ENCODE measurements at regions not wholly inside any gene's neighbourhood (a gene's known extent, or its start where the extent isn't known, plus 50 kb on each side); places are given as distances from the start of the nearest gene placed in this dataset.

DNA sequence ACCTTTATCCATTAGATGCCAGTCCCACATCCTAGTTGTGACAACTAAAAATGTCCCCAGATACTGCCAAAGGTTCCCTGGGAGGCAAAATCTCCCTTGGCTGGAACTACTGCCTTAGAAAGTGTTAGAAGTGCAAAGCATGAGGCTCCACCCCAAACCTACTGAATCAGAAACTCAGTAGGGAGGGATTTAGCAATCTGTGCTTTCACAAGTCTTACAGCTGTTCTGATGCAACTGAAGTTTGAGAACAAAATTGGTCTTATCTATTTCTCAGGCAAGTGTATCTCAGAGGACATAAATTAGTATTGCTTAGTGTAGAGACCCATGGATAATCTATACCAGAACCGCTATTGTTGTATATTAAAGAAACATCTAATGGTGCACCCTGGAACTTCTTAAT, 70.2 kb downstream of the CLDN1 start:
- no peak for DNase-seq (ENCODE audit: low read depth in 2 of 2)

DNA sequence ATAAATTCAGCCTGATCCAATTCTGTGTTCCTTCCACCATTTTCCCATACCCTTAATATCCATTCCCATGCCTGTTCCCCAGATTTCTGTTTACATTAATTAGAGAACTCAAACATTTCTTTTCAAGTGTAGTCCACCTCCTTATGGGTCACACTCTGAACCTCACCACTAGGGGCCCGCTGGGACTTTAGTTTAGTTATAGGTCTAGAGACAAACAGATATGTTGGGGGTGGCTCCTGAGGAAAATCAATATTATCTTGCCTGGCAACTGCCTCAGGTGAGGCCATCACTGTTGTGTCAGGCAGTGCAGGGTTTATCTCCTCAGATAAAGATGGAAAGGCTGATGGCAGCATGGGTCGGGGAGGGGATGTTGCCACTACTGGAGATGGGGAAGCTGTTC, 72.8 kb downstream of the CLDN1 start:
- no peak for DNase-seq (ENCODE audit: low read depth in 2 of 2)

- DNase-seq (ENCODE audit: low read depth in 2 of 2) = no peak
Observed at GRCh38 chr3:190242147-190242546, 80.1 kb downstream of the CLDN1 start.

- no peak for DNase-seq (ENCODE audit: low read depth in 2 of 2)
Observed at GRCh38 chr3:190239325-190239724, 82.9 kb downstream of the CLDN1 start.

DNA sequence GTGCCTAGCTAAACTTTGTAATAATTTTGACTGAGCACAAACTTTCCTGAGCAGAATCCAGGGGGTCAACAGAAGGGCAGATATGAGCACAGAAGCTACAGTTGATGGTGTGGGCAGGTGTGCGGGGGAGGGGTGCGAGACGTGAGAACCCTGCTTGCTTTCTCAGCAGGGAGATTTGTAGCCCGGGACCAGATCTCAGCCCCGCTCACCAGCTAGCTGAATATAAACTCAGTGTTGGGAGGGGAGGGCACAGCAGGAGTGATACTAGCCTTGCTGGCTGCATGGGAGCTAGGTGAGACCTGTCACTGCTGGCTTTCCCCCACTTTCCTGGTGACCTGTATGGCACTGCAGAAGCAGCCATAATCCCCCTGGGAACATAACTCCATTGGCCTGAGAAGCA, 83.4 kb downstream of the CLDN1 start:
- no peak for DNase-seq (ENCODE audit: low read depth in 2 of 2)

- no peak for DNase-seq (ENCODE audit: low read depth in 2 of 2)
Observed at GRCh38 chr3:190234621-190235020, 87.6 kb downstream of the CLDN1 start.

GRCh38 chr3:190229632-190230424, 92.4 kb downstream of the CLDN1 start:
- no peak for DNase-seq (ENCODE audit: low read depth in 2 of 2)

DNA sequence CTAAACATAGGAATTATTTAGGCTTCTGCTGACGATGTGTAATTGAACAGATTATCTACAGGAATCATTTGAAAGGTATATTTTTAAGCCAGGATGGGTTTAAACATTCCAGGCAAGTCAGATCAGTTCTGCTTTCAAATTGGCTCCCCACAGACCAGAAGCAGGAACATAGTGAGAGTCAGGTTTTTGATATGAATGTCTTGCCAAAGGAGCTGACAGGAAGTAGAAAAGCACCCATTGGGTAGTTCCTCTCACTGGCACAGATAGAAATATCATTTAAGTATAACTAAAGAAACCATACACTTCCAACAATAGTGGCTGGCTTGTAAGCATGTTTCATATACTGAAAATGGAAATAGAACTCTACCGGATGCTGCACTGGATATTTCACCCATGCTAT, 95.2 kb downstream of the CLDN1 start:
- DNase-seq (ENCODE audit: low read depth in 2 of 2) = no peak

DNA sequence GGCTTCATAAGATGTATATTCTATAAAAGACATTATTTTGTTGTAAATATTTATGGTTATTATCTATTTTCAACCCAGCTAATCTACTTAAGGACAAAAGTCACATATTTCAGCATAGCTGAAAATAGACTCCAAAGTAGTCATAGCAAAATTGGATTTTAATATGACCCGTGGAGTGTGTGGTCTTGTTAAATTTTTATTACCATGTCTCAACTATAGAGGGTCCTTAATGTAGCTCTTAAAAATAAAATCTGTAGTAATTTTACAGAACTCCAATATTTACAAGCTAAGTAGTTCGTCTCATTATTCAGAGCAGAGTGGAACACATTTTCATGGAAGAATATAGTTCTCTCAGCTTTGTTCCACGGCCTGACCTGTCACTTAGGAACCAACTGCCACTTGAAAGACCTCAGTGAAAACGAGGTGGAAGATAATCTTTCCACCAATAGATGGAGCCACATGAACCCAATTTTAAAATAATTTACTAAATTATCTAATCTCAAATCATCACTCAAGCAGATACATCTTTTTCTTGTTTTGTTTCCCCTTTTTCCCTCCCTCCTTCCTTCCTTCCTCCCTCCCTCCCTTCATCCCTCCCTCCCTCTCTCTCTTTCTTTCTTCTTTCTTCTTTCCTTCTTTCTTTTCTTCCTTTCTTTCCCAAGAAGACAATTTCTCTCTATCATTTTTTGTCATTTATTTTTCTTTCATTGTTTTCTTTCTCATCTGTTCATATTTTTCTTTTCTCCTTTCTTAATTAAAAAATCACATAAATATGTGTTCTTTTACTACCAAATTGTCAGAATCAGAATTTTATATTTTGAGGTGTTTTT, 97.2 kb downstream of the CLDN1 start:
- DNase-seq (ENCODE audit: low read depth in 2 of 2) = no peak

DNA sequence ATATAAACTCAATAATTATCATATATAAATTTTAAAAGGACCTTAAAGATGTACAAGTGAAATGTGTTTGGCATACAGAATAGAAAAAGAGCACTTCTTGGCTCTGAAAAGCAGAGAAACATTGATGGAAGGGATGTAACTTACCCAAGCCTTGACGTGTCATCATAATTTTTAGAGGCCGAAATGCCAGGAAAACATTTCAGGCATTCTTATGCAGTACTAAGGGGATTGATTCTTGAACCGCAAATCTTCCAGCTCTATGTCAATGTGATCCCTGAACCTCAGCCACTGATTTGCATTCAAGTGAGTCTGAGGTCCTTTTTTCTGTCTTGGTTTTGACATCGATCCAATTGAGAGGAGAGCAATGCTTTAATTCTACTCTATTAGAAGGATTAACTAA, 97.8 kb downstream of the CLDN1 start:
- DNase-seq (ENCODE audit: low read depth in 2 of 2) = no peak

- DNase-seq (ENCODE audit: low read depth in 2 of 2) = no peak
Observed at GRCh38 chr3:190222916-190223315, 99.3 kb downstream of the CLDN1 start.

- no peak for DNase-seq (ENCODE audit: low read depth in 2 of 2)
Observed at GRCh38 chr3:190222360-190222759, 99.9 kb downstream of the CLDN1 start.

- no peak for DNase-seq (ENCODE audit: low read depth in 2 of 2)
Observed at GRCh38 chr3:190220362-190220761, 99.7 kb upstream of the P3H2 start.

DNA sequence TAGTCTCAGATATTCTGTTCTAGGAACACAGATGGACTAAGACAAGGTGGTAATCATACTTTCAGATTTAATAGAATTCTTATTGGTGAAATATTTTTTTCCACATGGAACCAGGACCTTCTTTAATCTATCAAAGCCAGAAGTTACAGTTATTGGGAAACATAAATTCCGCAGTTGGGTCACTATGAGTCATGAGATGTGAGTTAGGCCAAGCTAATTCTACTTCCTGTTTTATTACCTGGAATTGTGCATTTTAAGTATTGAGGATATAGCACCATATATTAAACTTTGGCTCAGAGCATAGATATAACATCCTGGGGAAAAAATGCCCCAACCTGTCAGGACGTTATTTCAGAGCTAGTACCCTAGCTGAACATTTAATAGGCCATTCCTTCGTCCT, 96.4 kb upstream of the P3H2 start:
- DNase-seq (ENCODE audit: low read depth in 2 of 2) = no peak

- DNase-seq (ENCODE audit: low read depth in 2 of 2) = no peak
Observed at GRCh38 chr3:190213727-190214126, 93.0 kb upstream of the P3H2 start.

GRCh38 chr3:190210608-190211007, 89.9 kb upstream of the P3H2 start:
- no peak for DNase-seq (ENCODE audit: low read depth in 2 of 2)

GRCh38 chr3:190209533-190209932, 88.8 kb upstream of the P3H2 start:
- DNase-seq (ENCODE audit: low read depth in 2 of 2) = no peak

DNA sequence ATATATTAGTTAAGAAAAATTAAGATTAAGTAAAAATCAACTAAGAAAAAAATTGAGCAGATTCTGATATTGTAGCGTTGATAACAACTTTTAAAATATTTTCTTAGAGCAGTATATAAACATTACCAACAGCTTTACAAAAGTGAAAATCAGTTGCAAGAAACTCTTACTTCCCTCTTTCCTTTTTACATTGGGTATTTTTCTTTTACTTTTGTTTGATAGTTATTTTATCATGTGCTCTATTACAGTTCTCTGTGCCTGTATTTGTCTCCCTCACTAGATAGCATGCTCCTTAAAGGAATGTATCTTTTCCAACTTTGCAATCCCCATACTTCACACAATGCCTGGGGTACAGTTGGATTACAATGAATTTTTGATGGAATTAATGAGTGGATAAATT, 87.5 kb upstream of the P3H2 start:
- DNase-seq (ENCODE audit: low read depth in 2 of 2) = no peak

- DNase-seq (ENCODE audit: low read depth in 2 of 2) = no peak
Observed at GRCh38 chr3:190205739-190206138, 85.0 kb upstream of the P3H2 start.

- DNase-seq (ENCODE audit: low read depth in 2 of 2) = no peak
Observed at GRCh38 chr3:190204200-190204599, 83.5 kb upstream of the P3H2 start.

DNA sequence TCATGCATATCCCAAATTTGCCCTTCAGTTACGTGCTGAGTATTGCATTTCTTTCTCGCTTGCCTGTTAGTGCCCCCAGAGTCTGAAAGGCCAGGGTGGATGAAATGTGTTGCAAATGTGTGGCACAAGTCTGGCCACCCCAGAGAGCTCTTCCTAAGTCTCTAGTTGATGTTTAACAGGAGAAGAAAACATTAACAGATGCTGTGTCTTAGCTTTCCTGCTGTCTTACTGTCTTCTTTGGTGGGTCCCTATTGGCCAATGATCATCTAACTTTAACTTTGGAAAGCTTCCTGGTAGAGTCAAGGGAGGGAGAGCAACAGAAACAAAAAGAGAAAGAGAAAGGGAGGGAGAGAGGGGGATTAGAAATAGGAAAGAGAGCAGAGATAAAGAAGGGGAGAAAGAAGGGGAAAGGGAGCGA, 76.7 kb upstream of the P3H2 start:
- DNase-seq (ENCODE audit: low read depth in 2 of 2) = no peak

DNA sequence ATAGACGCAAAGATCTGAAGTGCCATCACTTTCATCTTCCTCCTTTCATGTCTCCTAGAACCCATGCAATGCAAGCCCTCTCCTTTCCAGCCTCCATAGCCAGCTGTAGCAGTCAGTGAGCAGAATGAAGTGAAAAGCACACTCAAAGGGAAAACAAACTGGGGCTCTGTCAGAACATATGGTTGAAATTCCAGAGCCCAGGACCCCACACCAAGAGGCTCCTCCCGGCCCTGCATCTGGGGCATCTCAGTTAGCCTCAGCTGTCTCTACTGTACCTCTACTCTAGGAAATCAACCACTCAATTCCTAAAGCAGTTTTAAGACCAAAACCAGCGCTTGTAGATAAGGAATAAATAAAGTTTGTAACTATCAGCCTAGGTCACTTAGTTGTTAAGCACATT, 73.8 kb upstream of the P3H2 start:
- no peak for DNase-seq (ENCODE audit: low read depth in 2 of 2)

DNA sequence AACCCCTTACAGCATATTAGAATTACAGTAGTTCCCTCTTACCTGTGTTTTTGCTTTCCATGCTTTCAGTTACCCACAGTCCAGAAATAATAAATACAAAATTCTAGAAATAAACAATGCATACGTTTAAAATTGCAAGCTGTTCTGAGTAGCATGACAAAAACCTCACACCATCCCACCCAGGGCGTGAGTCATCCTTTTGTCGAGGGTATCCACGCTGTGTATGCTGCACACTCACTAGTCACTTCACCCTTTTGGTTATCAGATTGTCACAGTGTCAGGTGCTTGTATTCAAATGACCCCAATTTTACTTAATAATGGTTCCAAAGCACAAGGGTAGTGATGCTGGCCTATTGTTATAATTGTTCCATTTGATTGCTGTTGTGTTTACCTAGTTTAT, 72.5 kb upstream of the P3H2 start:
- DNase-seq (ENCODE audit: low read depth in 2 of 2) = no peak

All from fibroblast of skin of left quadriceps (primary cell).